Activated CD8-positive, alpha-beta memory T cell treated with anti-CD3 and anti-CD28 coated beads for 48 hours (primary cell): ENCODE measurements at regions not wholly inside any gene's neighbourhood (a gene's known extent, or its start where the extent isn't known, plus 50 kb on each side); places are given as distances from the start of the nearest gene placed in this dataset.

Source experiments
- DNase-seq, 3 experiments: peaks; one replicate each; pipeline ENCODE4 v3.0.0-alpha.2; 2020; ENCODE audit warnings: low read depth in 2 of 3, low spot score in 2 of 3

DNA sequence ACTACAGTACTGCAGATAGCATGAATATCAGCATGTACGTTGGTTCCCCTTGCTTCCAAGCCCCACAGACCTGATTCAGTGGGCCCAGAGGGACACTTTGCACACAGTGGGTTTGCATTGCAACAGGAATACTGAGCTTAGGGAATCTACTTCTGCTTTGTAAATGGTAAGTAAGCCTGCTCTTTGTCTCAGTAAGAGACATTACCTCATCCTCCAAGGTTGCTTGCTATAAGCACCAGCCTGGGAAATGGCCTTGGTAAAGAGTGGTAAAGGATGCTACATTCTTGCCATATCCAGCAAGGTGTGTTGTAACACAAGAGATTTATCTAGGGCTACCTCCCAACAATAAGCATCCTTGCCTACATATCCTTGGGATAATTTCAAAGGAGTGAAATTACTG lies 730.5 kb downstream of the INHBA start:
- no peak for DNase-seq

DNA sequence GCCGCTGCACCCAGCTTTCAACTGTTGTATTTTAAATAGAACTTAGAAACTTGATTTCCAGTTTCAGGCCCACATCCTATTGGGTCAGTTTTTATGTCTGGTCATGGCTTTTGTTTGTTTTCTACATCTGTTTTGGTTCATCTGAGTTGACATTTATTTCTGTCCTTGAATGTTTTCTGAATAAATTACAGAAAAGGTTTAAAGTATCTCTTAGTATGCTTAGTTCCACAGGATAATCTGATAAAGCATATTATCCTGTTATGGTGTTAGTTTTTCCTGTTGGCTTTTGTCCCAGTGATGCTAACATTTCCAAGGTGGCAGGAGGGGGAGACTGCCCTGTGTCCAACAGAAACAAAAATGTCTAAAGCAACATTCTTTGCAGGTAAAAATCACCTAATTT lies 733.2 kb downstream of the INHBA start:
- DNase-seq: no peak

DNA sequence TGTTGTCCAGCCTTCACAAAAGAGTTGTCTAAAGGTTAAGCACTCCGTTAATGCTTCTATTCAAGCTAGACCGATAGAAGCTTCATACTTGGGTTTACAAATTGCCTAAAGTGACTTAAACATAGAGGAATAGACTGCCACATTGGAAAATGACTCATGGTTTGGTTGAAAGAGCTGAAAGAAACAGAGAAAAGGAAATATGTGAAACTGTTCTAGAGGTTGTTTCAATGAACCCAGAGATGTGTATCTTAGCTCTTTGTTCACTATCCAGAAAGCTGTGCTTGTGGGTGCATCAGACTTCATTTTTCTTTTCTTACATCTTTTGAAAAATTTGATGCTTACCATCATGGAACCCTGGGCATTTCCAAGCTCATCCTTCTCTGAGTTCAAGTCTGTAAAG lies 736.2 kb downstream of the INHBA start:
- no peak for DNase-seq

DNA sequence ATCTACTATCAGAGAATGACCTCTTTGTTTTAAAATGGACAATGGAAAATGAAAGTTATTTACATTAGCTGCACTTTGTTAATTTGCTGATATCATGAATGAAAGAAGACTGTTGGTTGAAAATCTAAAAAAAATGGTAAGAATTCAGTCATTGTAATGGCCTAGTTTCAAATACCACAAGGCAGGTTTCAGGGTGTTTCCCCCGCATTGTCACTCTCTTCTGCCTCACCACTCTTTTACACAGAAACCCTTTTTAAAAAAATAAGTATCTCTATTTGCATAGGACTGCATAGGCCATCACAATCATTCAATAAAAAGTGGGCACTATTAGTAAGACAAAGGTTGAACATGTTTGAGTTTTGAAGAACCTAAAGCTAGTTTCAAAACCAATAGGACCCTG lies 737.1 kb downstream of the INHBA start:
- DNase-seq: no peak

DNA sequence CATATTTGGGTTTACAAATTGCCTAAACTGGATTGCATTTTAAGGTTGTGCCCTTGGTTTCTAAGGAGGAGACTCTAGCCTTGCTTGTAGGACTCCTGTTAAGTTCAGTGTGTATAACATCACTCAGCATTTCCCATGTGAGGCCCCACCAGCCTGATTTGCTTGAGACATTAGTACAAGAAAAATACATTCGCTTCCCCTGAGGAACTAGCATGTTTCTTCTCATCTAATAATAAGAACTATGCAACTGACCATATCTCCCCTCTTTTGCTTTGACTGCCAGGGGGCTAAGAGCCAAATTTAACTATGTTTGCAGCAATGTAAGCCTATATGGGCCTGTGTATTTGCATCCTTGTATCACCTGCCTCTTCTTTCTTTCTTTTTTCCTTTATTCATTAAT lies 737.9 kb downstream of the INHBA start:
- DNase-seq: no peak

DNA sequence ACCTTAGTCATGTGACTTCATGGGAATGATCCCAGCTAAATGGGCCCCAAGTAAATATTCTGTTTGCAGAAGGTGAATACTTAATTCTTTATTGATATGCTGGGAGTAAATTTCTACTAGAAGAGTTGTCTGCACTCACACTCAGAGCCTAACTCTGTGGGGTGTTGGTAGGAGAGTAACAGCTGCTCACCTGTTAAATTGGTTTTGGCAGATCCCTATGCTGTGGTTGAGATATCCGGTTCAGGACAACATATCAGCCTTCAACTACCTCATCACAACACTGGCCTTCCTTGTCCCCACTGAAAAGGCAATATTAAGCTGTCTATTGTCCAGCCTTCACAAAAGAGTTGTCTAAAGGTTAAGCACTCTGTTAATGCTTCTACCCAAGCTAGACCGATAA lies 738.3 kb downstream of the INHBA start:
- no peak for DNase-seq

DNA sequence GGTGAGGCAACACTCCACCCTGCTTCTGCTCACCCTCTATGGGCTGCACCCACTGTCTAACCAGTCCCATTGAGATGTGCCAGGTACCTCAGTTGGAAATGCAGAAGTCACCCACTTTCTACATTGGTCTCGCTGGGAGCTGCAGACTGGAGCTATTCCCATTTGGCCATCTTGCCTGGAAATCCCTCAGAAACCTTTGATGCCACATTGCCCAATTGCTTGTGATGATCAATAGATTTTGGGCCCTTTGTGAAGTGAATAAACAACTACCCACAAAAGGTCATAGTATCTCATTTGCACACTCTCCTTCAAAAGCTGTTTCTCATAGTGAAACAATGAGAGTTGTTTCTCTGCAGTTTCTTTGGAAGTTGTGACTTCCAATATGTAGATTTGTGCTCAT lies 742.9 kb downstream of the INHBA start:
- no peak for DNase-seq

DNA sequence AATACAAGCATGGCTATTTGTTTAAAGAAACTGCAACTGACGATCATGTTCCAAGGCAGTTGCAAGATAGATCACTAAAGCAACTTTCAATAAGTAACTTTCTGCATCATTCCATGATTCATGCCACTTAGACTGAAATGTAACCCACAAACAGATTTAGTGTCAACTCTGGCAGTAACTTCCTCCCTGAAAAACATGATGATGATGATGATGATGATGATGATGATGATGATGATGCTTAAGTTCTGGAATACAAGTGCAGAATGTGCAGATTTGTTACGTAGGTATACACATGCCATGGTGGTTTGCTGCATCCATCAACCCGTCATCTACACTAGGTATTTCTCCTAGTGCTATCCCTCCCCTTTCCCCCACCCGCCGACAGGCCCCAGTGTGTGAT lies 754.7 kb downstream of the INHBA start:
- no peak for DNase-seq

DNA sequence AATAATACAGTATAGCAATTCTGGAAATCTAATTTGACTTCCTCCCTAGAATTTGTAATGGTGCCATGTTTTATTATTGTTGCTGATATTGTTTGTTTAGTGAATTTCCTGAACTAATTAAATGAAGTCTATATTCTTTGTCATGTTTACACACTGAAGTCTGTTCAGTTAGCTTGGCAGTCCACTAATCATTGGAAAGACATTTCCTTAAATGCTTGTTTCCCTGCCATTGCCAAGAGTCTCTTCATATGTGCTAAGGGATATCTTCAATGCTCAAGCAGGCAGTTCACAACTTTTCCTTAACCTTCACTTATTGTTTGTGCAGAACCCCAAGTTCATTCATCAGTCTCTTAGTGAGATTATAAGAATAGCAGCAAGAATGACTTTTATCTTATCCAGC lies 755.3 kb downstream of the INHBA start:
- DNase-seq: no peak

DNA sequence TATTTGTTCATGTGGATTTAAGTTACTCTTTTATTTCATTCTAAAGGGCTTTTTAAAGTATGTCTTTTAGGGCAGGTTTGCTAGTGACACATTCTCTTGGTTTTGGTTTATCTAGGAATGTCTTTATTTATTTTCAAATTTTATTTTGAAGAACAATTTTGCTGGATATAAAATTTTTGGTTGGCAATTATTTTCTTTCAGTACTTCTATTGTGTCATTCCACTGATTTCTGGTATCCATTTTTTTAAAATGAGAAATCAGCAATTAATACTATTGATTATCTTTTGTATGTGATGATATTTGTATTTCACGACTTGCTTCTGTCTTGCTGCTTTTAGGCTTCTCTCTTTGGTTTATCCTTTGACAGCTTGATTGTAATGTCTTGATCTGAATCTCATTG lies 756.3 kb downstream of the INHBA start:
- DNase-seq: no peak

DNA sequence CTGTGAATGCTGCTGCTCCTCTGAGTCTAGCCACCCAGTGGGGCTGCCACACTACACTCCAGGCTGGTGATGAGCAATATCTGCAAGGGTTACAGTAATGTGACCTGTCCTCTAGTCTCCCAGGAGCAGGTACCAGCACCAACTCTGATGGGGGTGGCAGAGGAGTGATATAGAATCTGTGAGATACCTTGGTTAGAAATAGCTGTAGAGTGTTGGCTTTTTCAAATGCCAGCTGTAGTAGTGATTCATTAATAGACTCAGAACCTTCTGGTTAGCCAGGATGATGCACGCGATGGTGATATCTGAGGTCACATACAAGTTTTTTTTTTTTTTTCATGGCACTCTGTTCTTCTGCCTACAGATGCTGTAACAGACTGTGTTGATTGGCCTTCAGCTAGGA lies 757.1 kb downstream of the INHBA start:
- no peak for DNase-seq

DNA sequence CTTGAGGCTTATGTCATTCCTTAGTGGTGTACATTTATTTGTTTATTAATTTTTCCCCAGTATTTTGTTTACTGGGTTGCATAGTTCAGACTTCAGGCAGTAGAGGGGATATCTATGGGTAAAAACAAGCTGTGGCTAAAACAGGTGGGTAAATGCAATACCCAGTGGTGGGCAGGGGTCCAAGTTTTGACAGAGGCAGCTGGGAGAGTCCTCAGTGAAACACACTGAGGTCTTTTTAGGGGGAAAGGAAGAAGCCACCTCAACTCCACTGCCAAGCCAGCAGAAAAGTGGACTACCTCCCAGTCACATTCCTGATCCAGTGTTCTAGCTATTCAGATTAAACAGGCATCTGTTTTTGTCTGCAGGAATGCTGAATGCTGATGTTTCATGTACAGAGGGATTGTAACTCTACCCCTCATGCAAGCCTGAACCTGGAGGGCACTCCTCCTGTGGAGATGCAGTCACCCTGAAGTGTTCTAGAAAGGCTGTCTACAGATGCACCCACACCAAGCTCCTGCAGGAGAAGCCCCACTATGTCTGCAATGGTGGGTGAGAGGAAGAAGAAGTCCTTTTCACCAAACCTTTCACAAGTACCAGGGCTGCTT lies 757.8 kb downstream of the INHBA start:
- no peak for DNase-seq

DNA sequence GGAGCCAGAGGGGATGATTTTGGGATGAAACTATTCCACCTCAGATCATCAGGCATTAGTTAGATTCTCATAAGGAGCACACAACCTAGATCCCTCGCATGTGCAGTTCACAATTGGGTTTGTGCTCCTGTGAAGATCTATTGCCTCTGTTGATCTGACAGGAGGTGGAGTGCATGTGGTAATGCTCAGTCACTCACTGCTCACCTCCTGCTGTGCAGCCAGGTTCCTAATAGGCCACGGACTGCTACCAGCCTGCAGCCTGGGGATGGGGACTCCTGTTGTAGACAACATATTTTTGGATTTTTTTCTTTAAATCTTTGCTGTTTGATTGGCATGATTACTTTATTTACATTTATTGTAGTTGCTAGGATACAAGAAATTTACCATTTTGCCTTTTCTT lies 765.0 kb downstream of the INHBA start:
- no peak for DNase-seq

DNA sequence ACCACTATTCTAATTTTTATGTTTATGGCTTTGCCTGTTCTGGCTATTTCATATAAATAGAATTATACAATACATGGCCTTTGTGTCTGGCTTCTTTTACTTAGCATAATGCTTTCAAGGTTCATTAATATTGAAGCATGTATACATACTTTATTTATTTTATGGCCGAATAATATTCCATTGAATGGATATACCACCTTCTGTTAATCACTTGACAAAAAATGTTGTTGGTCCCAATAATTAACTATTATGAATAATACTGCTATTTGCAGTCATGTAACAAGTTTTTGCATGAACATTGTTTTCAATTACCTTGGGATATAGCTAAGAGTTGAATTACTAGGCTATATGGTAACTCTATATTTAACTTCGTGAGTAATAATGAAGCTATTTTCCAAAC lies 767.5 kb downstream of the INHBA start:
- no peak for DNase-seq

DNA sequence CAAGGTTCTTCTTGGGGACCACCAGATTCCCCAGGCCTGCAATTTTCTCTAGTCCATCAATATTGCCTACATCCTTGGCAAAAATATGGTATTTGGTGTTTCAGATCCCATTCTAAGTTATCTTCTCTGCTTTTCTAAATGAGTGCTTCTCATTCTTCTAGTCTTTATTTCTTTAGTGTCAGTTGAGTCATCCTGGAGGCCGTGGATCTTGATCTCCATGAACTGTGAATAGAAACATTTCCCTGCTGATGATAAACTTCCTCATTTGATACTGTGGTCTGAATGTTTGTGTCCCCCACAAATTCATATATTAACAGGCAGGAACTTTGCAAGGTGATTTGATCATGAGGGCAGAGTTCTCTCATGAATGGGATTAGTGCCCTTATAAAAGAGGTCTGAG lies 779.3 kb downstream of the INHBA start:
- DNase-seq: no peak

DNA sequence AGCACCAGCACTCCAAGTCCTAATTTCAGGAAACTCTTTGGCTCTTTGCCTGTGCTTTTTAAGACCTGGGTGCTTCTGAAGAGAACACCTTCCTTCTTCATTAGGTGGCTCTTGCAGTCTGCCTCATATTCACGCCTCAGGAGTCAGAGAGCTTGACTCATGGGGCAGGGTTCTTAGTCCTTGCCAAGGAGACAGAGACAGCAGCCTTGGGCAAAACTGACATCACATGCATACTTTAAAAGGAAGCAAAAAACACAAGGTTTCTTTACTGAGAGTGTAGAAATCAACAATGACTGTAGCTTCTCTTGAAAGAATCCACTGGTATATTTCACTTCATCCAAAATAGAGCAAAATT lies 780.6 kb downstream of the INHBA start:
- DNase-seq: no peak

DNA sequence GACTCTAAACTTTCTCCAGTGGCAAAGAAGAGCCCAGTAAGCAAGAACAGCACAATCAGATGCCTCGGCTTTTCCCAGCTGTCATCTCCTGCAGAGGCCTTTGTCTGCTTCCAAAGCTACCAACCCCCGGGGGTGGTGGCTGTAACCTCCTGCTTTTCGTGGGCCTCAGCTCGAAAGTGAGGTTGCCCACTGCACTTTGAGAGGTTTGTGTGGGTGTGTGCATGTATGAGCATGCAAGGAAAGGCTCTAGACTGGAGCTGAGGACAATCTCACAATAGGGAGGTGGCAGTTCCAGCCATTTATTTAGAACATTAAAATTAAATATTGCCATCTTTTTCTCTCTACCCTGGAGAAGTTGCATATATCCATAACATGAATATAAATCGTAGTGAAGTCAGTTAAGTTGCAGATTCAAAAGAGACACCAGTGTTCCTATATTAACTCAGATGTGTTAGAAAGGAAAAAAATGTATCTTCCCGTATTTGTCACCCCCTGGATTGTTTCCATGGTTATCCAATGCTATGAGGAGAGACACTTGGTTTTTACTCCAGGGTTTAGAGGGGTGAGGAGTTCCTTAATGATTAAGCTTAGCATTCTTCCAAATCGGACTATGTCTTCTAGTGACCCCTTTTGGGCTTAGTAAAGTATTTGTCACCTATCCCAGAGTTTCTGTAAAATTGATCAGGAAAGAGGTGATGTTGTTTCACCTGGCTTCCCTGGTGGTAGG lies 781.1 kb downstream of the INHBA start:
- DNase-seq: no peak

DNA sequence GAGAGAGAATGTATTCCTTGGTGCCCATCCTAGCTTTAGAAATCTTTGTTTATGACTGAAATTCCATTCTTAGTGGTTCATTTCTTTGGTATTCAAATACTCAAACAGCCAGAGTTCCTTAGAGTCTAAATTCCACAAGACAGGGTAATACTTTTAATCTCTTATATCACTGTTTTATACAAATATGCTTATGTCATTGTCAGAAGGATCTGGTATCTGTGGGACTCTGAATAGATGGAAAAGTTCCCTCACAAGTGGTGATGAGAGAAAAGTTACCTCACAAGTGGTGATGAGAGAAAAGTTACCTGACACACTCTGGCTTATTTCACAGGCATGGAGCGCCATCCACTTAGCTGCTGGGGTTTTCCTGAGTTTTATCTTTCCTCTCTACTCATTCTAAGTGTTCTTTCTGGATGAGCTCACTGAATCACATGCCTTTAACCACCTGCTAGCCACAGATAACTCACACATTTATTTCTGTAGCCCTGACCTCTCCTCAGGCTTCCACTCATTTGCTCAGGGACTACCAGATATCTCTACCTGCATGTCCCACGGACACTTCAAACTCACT lies 784.0 kb downstream of the SUGCT start:
- no peak for DNase-seq

DNA sequence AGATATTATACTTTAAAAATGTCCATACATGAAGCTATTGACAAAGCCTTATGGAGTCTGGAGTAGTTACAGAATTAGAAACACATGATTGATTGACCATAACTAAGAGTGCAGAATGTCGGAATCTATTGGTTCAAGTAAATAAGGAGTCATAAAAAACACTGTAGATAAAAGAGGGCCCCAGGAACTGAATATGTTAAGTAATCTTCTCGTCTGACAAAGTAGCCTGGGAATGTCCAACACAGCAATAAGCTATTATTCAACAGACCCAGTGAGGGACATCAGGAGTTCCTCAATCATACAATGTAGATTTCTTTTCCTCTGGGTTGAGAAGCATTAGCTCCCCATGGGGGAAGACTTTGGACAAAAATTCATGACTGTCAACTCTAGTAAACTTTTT lies 782.0 kb downstream of the SUGCT start:
- no peak for DNase-seq

DNA sequence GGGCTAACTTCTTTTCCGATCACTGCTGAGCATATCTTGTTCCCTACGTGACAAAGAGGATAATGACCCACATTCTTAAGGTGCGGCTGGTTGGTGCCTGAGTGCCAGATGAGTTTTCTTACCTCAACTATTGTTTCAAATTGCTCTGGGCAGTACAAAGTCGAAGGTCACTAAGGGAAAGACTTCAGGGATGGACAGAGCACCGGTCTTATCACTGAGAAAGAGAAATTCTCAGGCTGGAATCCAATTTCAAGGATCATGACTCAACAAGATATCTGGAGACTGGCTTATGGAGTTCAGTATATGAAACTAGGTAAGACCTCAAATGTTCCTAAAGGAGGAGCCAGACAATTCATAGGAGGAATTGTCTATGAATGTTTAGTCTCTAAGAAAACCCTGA lies 780.3 kb downstream of the SUGCT start:
- no peak for DNase-seq
